ENCODE measurements at regions not wholly inside any gene's neighbourhood (a gene's known extent, or its start where the extent isn't known, plus 50 kb on each side); places are given as distances from the start of the nearest gene placed in this dataset.

- TF ChIP-seq BHLHE40 (IDR thresholded peaks at IDR 0.05; ENCODE audit: borderline replicate concordance) (no peak), ARNT (IDR thresholded peaks at IDR 0.05) (no peak), ZNF384 (IDR thresholded peaks at IDR 0.05) (no peak), CTBP1 (IDR thresholded peaks at IDR 0.05; ENCODE audit: borderline replicate concordance) (no peak), L3MBTL2 (conservative IDR thresholded peaks at IDR 0.05) (no peak), NFRKB (IDR thresholded peaks at IDR 0.05) (no peak), TARDBP (IDR thresholded peaks at IDR 0.05) (no peak), LEF1 (IDR thresholded peaks at IDR 0.05; ENCODE audit: borderline replicate concordance) (no peak), ELF4 (IDR thresholded peaks at IDR 0.05) (no peak)
These were observed 96.1 kb upstream of the IRX2 start for GRCh38 chr5:2847608-2848007.

Measured in HEK293T (cell line).